ENCODE measurements at regions not wholly inside any gene's neighbourhood (a gene's known extent, or its start where the extent isn't known, plus 50 kb on each side); places are given as distances from the start of the nearest gene placed in this dataset.

- no peak for TF ChIP-seq ZNF462 (CRISPR knock-in tag; IDR thresholded peaks at IDR 0.05)
- TF ChIP-seq CREB1 (CRISPR knock-in tag; IDR thresholded peaks at IDR 0.05; ENCODE audit: low read depth): no peak
- TF ChIP-seq STAT1 (IDR thresholded peaks at IDR 0.05; ENCODE audit: unreplicated experiment): no peak
- no peak for TF ChIP-seq POLR2AphosphoS5 (IDR thresholded peaks at IDR 0.05; ENCODE audit: low read depth)
These were observed 89.2 kb upstream of the WSCD1 start (continued) for GRCh38 chr17:5980941-5981340.

- H3K9me3 Mint-ChIP-seq: no peaks in the 10 kb centered on the region
- Histone ChIP-seq H3K4me3 (no peak overlapping the region), H3K36me3 (ENCODE audit: insufficient read depth) (no peaks in the 10 kb centered on the region), H4K20me1 (replicated peaks; ENCODE audit: insufficient read depth) (no peaks in the 10 kb centered on the region), H2AFZ (no peak overlapping the region), H3K27ac (ENCODE audit: low read depth) (no peak overlapping the region), H3K4me1 (ENCODE audit: insufficient read depth) (no peaks in the 10 kb centered on the region), H3F3A (replicated peaks; ENCODE audit: low read depth) (no peaks in the 10 kb centered on the region), H3K4me2 (no peak overlapping the region), H3K9me2 (ENCODE audit: insufficient read depth) (0 out of 2 replicates have a peak, but pooled peaks cover 7% of the 10 kb centered on the region), H3K27me3 (ENCODE audit: insufficient read depth) (no peaks in the 10 kb centered on the region), H3K79me2 (replicated peaks; ENCODE audit: insufficient read depth) (no peaks in the 10 kb centered on the region)
- DNase-seq (ENCODE audit: low spot score): no peak
- no peak overlapping the region for H3K27ac Mint-ChIP-seq
- H3K27me3 Mint-ChIP-seq (ENCODE audit: insufficient read depth, low read depth, poor library complexity): no peaks in the 10 kb centered on the region
- no peaks in the 10 kb centered on the region for H3K36me3 Mint-ChIP-seq (ENCODE audit: low read depth)
- no peaks in the 10 kb centered on the region for H3K4me1 Mint-ChIP-seq
- no peak overlapping the region for H3K4me3 Mint-ChIP-seq
- no peak for ATAC-seq
- TF ChIP-seq ZNF462 (CRISPR knock-in tag; IDR thresholded peaks at IDR 0.05) (no peak), NANOG (IDR thresholded peaks at IDR 0.05; ENCODE audit: borderline replicate concordance) (no peak), JUNB (IDR thresholded peaks at IDR 0.05; ENCODE audit: unreplicated experiment) (no peak), ZNF114 (CRISPR knock-in tag; IDR thresholded peaks at IDR 0.05) (no peak)
- TF ChIP-seq, protein P1, sequence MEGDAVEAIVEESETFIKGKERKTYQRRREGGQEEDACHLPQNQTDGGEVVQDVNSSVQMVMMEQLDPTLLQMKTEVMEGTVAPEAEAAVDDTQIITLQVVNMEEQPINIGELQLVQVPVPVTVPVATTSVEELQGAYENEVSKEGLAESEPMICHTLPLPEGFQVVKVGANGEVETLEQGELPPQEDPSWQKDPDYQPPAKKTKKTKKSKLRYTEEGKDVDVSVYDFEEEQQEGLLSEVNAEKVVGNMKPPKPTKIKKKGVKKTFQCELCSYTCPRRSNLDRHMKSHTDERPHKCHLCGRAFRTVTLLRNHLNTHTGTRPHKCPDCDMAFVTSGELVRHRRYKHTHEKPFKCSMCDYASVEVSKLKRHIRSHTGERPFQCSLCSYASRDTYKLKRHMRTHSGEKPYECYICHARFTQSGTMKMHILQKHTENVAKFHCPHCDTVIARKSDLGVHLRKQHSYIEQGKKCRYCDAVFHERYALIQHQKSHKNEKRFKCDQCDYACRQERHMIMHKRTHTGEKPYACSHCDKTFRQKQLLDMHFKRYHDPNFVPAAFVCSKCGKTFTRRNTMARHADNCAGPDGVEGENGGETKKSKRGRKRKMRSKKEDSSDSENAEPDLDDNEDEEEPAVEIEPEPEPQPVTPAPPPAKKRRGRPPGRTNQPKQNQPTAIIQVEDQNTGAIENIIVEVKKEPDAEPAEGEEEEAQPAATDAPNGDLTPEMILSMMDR (conservative IDR thresholded peaks at IDR 0.05; ENCODE audit: low read depth in 2 of 2): no peak
These were observed 83.5 kb upstream of the WSCD1 start for GRCh38 chr17:5986644-5987043.
